ENCODE measurements at regions not wholly inside any gene's neighbourhood (a gene's known extent, or its start where the extent isn't known, plus 50 kb on each side); places are given as distances from the start of the nearest gene placed in this dataset.
"Not testable (repeated sequence)": the region's sequence is repeated elsewhere in the genome, so short reads cannot be mapped to it uniquely, and the experiment has no call there.

DNA sequence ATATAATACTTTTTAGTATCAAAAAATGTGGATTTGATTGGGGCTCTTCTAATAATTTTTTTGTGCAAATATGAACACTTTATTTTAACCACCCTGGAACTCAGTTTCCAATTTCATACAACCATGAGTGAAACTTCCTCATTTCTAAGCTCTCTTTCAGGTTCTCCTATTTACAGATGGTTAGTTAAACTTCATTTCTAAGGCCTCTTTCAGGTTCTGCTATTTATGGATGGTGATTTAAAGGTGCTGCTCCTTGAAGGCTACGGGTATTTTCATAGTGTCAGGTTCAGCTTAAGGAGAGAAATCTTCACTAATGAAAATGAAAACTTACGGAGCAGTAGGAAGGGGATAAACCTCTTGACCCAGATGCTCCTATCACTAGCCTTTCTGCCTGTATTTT lies 568.3 kb downstream of the KIF20B start:
- DNase-seq (ENCODE audit: low read depth) = no peak

DNA sequence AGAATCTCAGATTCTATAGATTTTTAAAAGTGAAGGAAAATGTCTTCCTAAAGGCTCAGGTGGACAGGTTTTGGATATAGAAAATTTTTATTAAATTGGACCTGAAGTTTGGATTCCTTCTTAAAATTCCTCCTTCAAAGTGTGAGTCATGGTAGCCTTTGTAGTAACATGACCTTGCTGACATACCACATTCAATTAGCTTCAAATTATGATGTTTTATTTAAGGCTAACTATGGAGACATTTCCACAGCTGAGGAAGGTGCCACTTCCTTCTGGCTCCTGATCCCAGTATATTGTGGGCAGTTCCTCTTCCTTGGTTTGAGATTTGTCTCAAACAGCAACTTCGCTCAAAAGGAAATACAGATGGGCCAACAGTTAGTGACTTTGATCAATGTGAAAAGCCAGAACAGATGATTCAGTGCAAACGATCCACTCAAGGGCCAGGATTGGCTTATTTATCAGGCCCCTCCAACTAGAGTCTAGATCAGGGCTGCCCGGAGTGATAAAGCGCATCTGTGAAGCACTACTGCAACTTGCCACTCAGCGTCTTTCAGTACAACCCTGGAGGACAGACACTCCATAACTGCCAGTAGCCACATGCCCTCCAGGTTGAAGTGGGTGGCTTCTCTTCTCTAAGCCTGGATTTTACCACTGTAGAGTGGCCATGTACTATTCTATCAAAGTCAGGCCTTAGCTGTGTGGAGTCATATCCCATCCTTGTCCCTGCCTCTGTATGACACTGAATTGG lies 573.5 kb downstream of the KIF20B start:
- no peak for DNase-seq (ENCODE audit: low read depth)

DNA sequence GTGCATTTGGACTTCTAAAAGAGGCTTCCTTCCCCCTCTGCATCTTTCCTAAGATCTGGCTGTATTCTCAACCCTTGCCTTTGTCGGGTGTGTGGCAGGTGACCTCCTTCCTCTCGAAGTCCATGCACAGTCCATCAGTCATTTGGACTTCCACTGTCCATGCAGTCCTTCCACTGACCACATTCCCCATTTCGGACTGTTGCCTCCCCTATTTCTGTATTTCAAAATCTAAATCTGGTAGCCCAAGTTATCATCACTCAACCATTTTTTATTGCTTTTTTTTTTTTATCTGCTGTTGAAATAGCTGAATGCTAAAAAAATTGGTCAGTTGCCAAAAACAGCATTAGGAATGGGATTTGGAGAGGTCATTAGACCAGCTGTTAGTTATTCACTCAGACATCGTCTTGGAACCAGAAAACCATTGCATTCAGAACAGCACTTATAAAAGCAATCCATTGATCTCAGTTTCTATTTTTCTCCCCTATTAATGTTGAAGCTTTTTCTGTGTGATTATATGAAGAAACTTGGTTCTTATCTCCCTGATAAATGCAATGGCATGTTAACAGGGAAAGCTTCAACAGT lies 575.6 kb downstream of the KIF20B start:
- DNase-seq (ENCODE audit: low read depth) = no peak

DNA sequence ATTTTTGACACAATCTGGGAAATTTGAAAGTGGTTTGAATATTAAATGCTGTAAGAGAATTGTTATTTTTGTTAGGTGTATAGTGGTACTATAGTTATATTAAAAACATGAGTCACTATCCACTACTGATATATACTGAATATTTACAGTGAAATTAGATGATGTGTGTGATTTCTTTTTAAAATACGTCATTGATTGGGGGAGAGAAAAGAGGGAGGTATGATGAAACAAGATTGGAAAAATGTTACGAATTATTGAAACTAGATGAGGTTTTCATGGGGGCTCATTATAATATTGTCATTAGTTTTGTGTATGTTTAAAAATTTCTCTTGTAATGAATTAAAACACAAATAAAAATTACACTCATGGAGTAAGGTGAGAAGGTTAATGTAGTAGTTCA lies 571.4 kb downstream of the HTR7 start:
- no peak for DNase-seq (ENCODE audit: low read depth)

DNA sequence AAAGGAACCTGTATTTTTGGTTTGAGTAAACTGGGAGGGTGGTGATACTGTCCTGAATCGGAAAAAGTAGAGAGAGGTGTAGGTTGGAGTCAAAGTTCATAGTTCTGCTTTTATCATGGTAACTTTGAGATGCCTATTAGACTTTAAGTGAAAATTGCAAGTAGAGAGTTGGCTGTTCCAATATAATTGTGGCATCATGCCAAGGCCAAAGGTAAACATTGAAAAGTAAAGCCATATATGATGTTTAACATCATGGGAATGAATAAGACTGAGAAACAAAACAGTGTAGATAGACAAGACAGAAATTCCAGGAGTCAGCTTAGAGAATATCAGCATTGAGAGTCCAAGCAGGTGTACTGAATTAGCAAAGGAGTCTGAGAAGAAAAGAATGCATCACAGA lies 570.9 kb downstream of the HTR7 start:
- DNase-seq (ENCODE audit: low read depth) = no peak

DNA sequence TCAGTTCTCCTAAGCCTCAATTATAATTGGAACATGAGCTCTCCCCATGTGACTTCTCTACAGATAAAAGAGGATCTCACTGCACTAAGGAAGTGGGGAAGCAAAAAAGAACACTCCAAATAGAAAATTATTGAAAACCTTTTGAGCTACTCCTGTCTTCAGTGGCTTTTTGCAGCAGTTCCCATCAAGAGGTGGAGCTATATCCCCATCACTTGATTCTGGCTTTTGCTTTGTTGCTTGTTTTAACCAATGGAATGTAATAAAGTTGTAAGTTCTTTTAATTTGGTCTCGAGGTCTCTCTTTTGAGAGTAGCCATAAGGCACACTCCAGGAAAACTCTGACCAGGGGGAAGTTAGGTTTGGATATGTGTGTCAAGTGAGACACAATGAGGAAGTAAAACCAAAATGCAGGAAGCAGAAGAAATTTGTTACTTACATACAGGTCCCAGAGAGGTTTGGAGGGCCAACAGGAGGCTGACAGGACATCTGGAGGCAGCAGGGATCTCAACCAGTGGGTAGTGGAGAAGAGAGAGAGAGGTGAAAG lies 569.4 kb downstream of the HTR7 start:
- DNase-seq (ENCODE audit: low read depth) = no peak

DNA sequence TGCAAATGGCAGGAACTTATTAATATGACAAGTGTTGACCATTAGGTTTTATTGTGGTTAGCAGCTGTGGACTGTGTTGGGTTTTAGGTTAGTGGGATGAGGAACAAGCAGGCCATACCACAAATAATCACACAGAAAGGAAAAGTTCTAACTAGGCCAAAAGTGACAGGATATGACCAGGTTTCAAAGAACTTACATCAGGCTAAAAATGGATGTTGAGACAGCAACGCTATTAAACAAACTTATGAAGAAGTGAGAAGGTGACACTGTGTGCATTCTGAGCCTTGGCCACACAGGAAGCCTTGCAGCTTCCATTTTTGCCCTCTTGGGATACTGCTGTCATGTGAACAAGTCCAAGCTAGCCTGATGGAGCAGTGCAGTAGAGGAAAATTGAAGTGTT lies 568.8 kb downstream of the HTR7 start:
- no peak for DNase-seq (ENCODE audit: low read depth)

DNA sequence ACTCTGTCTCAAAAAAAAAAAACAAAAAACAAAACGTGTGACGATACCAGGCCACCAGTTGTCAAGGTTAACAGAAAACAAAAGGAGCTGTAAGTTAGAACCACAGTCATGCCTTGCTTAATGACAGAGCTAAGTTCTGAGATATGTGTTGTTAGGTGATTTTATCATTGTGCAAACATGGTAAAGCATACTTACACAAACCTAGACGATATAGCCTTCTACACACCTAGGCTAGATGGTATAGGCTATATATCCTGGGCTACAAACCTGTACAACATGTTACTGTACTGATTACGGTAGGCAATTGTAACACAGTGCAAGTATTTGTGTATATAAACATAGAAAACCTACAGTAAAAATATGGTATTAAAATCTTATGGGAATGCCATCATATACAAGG lies 564.2 kb downstream of the HTR7 start:
- no peak for DNase-seq (ENCODE audit: low read depth)

DNA sequence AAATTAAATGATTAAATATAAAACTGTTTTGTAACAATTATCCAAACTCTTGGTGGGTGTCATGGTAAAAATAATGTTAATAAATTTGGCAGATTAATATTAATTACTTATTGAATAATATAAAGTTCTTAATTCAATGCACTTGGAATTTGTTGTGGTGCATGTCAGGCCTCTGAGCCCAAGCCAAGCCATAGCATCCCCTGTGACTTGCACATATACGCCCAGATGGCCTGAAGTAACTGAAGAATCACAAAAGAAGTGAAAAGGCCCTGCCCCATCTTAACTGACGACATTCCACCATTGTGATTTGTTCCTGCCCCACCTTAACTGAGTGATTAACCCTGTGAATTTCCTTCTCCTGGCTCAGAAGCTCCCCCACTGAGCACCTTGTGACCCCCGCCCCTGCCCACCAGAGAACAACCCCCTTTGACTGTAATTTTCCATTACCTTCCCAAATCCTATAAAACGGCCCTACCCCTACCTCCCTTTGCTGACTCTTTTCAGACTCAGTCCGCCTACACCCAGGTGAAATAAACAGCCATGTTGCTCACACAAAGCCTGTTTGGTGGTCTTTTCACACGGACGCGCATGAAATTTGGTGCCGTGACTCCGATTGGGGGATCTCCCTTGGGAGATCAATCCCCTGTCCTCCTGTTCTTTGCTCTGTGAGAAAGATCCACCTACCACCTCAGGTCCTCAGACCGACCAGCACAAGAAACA lies 562.9 kb downstream of the HTR7 start:
- not testable (repeated sequence) for DNase-seq (ENCODE audit: low read depth)

DNA sequence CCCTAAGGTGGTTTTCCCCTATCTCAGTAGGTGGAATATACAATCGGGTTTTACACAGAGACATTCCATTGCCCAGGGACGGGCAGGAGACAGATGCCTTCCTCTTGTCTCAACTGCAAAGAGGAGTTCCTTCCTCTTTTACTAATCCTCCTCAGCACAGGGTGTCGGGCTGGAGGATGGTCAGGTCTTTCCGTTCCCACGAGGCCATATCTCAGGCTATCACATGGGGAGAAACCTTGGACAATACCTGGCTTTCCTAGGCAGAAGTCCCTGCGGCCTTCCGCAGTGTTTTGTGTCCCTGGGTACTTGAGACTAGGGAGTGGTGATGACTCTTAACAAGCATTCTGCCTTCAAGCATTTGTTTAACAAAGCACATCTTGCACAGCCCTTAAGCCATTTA lies 555.8 kb downstream of the HTR7 start:
- DNase-seq (ENCODE audit: low read depth) = not testable (repeated sequence)

DNA sequence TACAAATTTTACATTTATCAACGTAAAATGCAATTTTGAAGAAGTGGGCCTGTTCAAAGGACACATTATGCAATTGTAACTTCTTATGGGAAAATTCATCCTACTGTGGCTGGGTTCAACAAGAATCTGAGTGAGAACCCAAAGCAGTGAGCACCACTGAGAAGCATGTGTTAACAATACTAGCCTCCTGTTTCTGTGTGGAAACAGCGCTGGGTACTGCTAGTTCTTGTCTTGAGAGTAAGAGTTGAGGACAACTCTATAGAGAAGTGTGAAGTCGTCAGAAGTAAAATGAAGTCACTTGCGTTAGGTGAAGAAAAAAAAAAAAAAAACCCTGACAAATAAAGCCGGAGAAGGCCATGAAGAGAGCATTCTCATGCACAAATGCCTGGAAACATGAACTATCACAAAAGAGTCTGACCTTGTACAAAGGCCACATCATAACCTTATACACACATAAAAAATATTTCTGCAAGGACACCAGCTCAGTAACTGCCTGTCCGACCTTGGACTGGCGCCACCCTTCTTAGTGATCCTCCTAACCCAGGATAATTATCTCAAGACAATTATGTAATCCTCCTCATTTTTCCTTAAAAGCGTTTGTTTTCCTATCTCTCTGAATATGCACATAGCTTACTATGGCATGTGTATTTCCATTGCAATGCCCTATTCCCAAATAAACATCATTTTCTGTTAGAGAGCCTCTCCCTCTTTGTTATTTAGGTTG lies 554.9 kb downstream of the HTR7 start:
- no peak for DNase-seq (ENCODE audit: low read depth)

DNA sequence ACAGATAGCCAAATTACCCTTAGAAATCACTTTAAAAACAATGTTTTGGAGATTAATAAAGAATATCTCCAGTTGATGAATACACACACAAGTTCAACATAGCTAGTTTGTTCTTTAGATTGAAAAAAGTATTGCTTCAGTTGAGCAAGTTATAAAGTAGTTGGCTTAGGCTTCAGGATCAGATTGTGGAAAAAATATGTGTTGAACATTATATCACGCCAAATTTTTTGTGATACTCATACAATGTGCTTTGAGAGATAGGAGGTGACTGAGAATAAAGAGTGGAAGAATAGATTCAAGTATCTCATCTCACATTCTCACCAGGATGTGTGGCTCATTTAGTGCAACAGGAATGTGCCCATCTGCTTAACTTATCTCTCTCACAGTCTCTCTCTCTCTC lies 553.3 kb downstream of the HTR7 start:
- DNase-seq (ENCODE audit: low read depth) = no peak

DNA sequence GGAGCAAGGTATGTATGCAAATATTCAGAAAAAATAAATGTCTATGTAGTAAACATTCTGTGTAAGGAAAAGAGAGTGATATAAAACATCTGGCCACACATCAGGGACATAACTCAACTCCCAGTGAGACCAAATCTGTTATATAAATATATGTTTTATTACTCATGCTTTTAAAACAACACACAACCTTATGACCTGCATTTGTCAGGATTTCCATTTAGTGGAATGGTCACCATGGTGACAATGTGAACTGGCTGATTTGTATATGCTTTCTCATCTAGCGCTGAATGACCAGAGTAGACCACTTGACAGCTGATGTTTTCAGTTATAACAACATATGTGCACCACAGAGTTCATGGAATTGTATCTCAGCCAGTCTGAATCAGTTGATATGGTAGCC lies 551.7 kb downstream of the HTR7 start:
- DNase-seq (ENCODE audit: low read depth) = no peak

DNA sequence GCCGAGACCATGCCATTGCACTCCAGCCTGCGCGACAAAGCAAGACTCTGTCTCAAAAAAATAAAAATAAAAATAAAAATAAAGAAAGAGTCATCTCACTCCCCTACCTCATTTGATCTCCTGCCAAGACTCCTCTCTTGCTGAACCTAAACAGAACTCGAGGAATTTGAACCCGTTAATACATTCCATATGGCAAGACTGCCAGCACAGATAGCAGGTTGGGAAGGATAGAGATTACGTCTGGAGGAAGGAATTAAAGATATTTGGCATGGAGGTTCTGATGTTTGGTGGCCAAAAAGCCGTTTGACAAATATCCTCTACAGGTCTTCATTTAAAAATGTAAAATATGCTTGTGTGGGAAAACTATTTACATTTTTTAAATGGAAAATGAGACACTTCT lies 549.6 kb downstream of the HTR7 start:
- no peak for DNase-seq (ENCODE audit: low read depth)

DNA sequence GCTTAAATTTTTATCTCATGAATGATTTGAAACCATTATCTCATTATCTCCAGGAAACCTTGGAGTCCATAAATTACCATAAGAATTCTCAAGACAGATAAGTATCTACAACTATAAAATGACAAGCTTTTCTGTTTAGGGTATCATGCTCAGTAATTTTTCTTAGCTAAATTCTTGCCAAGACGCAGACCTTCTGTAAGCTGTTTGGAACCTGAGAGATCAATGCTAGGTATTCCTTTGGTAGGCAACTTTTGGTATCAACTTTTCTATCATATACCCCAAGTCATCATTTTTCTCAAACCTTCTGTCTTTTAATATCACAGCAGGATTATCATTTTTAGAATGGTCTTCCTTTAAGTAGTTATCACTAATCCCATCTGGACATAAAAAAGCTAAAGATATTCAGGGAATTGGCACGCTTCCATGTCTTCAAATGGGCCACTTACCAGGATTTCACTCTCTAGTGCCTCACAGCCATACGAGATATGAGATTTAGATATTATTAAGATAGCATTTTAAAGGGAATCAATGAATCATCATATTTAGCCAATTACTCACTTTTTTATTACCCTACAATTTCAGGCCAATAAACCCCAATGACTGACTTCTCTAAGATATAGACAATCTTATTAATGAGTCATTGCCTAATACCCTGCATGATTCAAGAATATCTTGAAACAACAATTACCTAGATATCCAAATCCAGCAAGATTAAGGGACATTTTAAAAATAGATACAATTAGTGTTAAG lies 544.1 kb downstream of the HTR7 start:
- no peak for DNase-seq (ENCODE audit: low read depth)

DNA sequence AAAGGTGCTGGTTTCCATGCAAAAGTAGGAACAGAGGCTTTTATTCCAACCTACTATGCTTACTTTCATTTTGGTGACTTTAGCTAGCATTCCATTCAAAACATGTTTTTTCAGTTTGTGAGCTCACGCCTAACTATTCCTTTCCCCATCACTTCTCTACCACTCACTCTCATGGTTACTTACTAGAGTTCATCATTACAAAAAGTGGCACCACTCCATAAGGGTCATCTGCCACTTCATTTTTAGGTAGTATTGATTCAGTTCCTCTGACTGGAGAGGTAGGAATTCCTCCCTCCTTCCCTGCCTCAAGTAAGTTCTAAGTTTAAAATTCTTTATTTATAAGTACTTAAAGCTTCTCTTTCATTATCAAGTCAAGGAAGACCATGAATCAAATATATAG lies 543.1 kb downstream of the HTR7 start:
- DNase-seq (ENCODE audit: low read depth) = no peak

DNA sequence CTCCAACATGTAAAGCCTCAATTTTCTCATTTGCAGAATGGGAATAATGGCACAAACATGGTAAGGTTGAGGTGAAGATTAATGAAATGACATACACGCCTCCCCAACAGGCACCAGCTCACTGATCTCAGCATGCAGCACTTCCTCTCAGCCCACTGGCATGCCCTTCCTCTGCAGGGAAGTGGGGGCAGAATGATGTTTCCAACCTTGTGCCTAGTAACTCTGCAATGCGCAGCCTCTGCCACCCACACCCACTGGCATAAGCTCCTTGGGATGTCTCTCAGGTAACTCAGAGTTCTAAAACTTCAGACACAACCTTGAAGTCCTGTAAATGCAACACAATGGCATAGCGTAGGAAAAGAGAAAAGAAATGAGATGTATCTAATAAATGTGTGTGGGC lies 540.7 kb downstream of the HTR7 start:
- no peak for DNase-seq (ENCODE audit: low read depth)

DNA sequence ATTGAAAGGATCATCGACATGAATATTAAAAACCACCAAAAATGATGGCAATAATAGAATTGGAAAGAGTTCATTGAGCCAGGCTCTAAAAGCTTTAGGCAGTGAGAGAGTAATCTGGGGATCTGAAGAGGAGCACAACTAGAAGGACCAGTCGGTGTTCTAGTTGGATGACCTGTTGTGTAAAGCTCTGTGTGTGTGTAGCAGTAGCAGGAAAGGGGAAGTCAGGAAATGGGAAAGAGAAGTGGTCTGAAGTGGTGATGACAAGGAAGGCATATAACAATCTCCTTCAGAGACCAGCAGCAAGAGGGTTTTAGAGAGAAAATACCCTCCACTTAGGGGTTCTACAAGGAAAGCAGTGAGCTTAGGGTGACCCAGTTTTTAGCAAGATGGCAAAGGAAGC lies 539.2 kb downstream of the HTR7 start:
- no peak for DNase-seq (ENCODE audit: low read depth)

DNA sequence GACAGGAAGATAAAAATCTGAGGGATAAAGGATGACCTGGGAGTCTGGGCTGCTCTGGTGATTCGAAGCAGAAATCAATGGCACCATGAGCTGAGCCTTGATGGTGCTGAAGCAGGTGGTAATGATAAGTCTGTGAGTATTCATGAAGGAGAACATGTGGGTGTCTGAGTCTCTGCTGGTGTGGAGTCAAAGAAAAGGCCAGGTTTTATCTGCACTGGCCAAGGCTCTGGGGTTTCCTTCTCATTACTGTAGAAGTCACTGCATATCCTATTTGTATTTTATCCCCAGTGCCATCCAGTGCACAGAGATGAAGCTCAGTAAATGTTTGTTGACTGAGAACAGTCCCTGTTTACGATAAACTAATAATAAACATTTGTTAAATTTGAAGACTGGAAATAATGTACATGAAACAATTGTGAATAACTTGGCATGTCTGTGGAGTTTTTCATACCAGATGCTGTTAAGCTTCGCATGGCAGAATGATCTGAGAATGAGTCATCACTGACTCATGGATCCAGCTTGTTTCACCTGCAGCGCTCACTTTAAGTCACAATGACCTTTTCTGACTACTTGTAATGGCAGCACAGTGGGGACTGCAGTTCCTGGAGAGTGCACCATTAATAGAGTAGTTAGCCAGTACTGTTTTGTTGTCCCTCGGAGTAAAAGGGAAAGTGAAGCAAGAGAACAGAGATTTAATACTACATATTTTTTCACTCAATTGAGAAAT lies 538.5 kb downstream of the HTR7 start:
- no peak for DNase-seq (ENCODE audit: low read depth)

DNA sequence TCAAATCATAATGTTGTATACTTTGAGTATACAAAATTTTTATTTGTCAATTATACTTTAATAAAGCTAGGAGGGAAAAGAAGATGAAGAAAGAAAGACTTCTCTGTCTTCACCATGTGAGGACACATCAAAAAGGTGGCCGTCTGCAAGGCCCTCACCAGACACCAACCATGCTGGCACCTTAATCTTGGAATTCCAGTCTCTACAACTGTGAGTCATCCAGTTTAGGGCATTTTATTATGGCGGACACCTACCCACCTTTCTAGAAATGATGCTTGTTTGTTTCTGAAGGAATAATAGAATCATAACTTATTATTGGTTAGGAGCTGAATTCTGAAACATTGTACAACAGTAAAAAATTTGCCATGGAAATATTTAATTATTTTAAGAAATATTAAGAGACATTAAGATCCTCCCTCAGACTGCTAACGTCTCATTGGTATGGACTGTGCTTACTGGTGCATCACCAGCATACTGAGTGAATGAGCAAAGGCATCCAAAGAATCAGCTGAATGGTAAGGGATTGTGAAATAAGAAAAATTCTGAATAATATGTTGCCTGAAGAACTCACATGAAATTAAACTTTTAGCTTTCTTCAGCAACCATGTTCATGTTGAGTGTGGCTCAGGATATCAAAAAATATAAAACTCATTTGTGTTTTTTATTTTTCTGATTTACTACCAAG lies 536.6 kb downstream of the HTR7 start:
- no peak for DNase-seq (ENCODE audit: low read depth)
